GM19468 (cell line): ENCODE measurements at regions not wholly inside any gene's neighbourhood (a gene's known extent, or its start where the extent isn't known, plus 50 kb on each side); places are given as distances from the start of the nearest gene placed in this dataset.

Source experiments
- ATAC-seq: cut with Tn5 transposase; IDR thresholded peaks from one replicate; pipeline ENCODE4 v1.9.1; 2021; ENCODE audit warnings: mild to moderate bottlenecking, moderate library complexity, moderate number of reproducible peaks; ENCODE audit not compliant: unreplicated experiment; ENCODE audit errors: extremely low read depth

GRCh38 chr6:54440549-54440948 is 132.3 kb downstream of the TINAG start:
- no peak for ATAC-seq

GRCh38 chr6:54441020-54441419 is 132.8 kb downstream of the TINAG start:
- ATAC-seq, result no peak

- ATAC-seq, result no peak
Observed at GRCh38 chr6:54441687-54442248, 133.5 kb downstream of the TINAG start.

- ATAC-seq, result no peak
Observed at GRCh38 chr6:54445207-54445606, 137.0 kb downstream of the TINAG start.

DNA sequence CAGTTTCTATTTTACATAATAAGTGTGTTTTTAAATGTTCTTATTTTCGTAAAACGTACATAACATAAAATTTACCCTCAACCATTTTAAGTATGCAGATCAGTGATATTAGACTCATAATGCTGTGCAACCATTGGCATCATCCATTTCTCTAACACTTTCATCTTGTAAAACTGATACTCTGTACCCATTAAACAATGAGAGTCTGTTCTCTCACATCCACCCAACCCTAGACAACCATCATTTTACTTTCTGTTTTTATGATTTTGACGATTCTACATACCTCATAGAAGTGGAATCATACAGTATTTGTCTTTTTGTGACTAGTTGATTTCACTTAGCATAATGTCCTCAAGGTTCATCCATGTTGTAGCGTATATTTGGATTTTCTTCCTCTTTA is 140.4 kb downstream of the TINAG start:
- ATAC-seq, result no peak

DNA sequence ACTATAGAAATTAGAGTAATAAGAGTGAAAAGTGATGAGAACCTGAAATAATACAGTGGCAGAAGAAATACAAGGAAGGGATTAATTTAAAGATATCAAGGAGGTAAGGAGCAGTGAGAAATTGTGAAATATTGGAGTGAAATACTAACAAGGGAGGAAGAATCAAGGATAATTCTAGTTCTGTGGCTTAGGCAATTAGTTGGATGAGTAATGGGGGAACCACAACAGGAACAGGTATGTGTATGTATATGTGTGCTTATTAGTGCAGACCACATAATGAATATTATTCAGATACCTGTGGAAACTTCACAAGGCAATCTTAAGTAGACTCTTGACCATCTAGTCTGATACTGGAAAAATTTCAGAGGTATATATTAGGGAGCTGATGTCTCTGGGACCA is 143.3 kb downstream of the TINAG start:
- ATAC-seq, result no peak

DNA sequence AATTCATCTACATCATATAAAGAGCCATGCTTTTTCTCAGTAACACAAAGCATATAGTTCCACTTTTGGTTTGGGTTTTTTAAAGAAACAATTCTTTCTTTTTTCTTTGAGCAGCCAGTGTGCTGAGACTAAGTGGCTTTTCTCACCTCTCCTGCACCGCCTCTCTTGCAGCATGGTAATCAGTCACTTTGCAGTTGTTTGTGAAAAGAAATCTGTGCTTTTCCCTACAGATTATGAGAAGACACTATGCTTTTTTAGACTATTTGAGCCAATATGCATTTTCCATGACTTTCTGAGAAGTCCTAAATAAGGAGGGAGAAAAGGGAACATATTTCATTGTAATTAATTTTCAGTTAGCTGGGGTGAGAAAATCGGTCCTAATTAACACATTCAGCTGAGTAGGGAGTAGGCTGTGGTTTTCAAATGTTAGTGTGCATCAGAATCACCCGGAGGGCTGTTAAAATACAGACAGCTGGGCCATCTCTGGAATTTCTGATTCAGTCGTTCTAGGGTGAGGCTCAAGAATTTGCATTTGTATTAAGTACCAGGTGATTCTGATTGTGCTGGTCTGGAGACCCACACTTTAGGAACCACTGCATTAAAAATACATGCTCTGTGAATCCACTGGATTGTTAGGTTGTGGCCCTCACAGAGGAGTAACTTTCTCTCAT is 155.2 kb downstream of the TINAG start:
- no peak for ATAC-seq

GRCh38 chr6:54465649-54466300 is 157.5 kb downstream of the TINAG start:
- ATAC-seq, result no peak

GRCh38 chr6:54467384-54467783 is 159.1 kb downstream of the TINAG start:
- ATAC-seq, result no peak

- ATAC-seq, result no peak
Observed at GRCh38 chr6:54473328-54473727, 165.1 kb downstream of the TINAG start.

DNA sequence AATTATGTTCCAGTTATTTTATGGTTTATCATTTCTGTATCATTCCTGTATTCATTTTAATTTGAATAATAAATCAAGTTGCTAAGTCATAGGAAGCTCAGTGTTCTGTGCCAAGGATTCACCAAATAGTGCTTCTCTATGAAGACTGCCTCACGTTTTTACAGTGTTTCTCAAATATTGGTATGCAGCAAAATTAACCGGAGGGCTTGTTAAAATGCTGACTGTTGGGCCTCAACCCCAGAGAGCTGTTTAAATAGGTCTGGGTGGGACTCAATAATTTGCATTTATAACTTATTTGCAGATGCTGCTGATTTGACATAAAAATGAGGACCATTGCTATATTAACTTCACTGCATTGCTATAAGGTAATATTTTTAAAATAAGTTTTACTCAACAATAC is 166.7 kb downstream of the TINAG start:
- ATAC-seq, result no peak

DNA sequence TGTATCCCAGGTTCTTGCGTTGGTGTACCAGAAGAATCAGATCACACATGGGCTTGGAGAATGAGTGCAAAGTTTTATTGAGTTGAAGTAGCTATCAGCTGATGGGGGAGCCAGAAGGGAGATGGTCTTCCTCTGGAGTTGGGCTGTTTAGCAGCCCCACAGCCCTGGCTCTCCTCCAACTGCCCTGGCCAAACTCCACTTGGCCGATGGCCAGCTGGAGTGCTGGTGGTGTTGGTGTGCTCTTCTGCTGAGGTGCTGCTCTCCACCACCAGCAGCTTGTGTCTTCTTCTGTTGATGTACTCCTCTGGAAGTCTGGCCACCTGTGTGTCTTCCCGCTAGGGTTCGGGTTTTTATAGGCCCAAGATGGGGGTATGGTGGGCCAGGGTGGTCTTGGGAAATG is 172.8 kb downstream of the TINAG start:
- no peak for ATAC-seq

DNA sequence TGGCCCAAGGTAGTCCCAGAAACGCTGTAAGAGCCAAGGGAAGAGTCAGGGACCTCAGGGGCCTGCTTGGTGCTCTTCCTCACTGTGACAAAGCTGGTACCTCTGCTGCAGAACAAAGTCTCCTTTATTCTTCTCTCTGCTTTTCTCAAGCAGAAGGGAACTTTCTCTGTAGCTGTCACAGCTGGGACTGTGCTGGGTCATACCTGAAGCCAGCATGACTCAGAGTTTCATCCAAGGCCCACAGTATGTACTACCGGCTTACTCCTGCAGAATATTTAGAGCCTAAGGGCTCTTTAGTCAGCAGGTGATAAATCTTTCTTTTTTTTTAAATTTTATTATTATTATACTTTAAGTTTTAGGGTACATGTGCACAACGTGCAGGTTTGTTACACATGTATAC is 183.2 kb downstream of the TINAG start:
- ATAC-seq, result no peak

- ATAC-seq, result no peak
Observed at GRCh38 chr6:54493138-54493537, 184.9 kb downstream of the TINAG start.

DNA sequence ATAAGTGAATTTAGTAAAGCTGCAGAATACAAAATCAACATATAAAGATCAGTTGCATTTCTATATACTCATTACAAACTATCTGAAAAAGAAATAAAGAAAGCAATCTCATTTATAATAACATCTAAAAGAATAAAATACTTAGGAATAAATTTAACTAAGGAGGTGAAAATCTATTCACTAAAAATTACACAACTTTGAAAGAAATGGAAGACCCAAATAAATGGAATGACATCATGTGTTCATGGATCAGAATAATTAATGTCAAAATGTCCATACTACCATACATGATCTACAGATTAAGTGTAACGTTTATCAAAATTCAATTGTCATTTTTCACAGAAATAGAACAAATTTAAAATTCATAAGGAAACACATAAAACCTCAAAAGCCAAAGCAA is 194.9 kb downstream of the TINAG start:
- no peak for ATAC-seq

DNA sequence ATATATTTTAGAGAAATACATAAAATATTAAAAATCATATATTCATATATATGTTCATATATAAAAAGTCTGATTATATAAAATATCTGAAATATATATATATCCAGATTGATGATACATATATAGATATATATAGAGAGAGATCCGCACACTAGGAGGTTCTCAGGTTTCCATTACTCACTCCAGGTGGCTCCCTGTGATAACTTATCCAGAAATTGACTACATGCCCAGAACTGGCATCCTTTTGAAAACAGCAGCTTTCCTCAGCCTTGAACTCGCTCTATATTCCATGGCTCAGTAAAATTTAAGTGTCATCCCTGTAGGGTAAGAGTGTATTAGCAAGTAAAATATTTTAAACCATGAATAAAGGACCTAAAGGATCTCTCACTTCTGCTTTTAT is 206.8 kb downstream of the TINAG start:
- ATAC-seq, result no peak

DNA sequence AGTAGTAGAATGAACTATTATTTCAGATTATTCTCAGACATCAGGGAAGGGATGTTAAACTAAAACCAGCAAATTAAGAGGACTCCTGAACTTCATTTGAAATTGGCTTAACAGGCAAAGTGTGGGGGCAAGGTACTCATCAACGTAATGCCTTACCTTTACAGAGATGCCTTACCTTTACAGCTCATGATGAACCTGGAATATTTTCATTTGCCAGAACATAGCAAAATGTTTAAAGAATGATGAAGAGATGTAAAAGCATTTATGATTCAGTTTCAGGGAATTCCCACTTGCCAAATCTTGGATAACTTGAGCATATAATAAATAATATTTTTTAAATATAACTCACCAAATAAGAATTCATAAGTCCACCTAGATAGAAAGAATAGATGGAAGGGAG is 207.5 kb downstream of the TINAG start:
- no peak for ATAC-seq

DNA sequence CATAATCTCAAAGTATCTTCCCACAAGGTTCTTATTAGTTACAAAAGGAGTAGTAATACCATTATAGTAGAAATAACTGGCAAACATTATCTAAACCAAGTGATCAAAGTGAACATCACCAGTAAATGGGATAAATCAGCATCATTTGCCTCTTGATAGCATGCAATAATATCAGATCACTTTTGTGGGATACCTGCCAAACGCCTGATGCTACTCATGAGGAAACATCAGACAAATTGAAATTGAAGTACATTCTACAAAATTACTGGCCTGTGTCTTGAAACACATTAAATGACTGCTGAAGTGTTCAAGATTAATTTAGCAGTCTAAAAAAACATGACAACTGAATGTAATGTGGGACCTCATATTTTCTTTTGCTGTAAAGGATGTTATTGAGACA is 208.1 kb downstream of the TINAG start:
- no peak for ATAC-seq

DNA sequence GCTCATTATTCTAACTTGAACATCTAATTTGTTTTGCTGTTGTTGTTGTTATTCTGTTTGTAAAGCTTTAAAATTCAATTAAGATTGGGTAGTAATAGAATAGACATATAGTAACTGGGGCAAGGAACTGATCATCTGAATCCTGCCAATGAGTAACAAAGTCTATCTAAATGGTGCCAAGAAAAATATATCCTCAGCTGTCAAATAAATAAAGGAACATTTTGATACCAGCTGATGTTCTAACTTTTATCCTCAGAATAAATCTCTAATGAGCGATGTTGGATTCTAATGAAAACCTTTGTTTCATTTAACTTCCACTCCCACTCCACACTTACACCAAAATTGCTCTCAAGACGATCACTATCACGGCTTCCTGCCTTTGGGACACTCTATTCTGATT is 210.9 kb downstream of the TINAG start:
- no peak for ATAC-seq

GRCh38 chr6:54525731-54526130 is 217.5 kb downstream of the TINAG start:
- no peak for ATAC-seq

- no peak for ATAC-seq
Observed at GRCh38 chr6:54533567-54533966, 225.3 kb downstream of the TINAG start.

DNA sequence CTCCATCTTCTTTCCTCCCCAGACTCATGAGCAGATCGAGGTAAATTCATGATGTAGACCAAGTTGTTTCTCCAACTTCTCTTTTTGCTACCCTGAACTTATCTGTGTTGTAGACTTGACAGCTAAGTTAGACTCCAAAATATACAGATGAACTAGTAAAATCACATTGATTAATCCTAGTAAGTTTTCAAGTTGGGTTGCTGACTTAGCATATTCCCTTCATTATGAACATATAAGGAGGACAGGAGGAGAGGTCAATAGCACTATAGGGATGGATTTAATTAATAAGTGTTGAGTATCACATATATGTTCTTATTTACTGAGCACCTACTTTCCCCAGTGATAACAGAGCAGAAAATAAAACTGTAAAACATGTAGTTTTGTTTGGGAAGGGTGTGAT is 227.3 kb downstream of the TINAG start:
- ATAC-seq, result no peak
